Stimulated activated naive CD8-positive, alpha-beta T cell treated with anti-CD3 and anti-CD28 coated beads, Interleukin-15, amount 100 ng/mL, for 72 hours (primary cell): ENCODE measurements at regions not wholly inside any gene's neighbourhood (a gene's known extent, or its start where the extent isn't known, plus 50 kb on each side); places are given as distances from the start of the nearest gene placed in this dataset.
"Not testable (repeated sequence)": the region's sequence is repeated elsewhere in the genome, so short reads cannot be mapped to it uniquely, and the experiment has no call there.

ENCODE experiments used
- ATAC-seq: fragments of 150-1000 bp; cut with Tn5 transposase; 2 replicates; pipeline ENCODE4 v1.10.0; 2021; ENCODE audit warnings: mild to moderate bottlenecking, moderate library complexity
- DNase-seq, 2 donors: peaks; one replicate each; pipeline ENCODE4 v3.0.0; 2021 to 2022
- H3K27ac Mint-ChIP-seq, 2 donors: one replicate each; pipeline ENCODE4 v1.8.0; 2022; ENCODE audit warnings: mild to moderate bottlenecking in 2 of 2, mixed read lengths in 2 of 2, moderate library complexity in 2 of 2
- H3K27me3 Mint-ChIP-seq: one replicate; pipeline ENCODE4 v1.8.0; 2022; ENCODE audit warnings: mixed read lengths
- H3K4me1 Mint-ChIP-seq: one replicate; pipeline ENCODE4 v1.8.0; 2022; ENCODE audit warnings: mild to moderate bottlenecking, mixed read lengths
- H3K4me3 Mint-ChIP-seq, 2 donors: one replicate each; pipeline ENCODE4 v1.8.0; 2022; ENCODE audit warnings: mild to moderate bottlenecking in 2 of 2, mixed read lengths in 2 of 2, moderate library complexity in 1 of 2
- H3K9me3 Mint-ChIP-seq, 2 donors: one replicate each; pipeline ENCODE4 v1.8.0; 2022; ENCODE audit warnings: mixed read lengths in 2 of 2

DNA sequence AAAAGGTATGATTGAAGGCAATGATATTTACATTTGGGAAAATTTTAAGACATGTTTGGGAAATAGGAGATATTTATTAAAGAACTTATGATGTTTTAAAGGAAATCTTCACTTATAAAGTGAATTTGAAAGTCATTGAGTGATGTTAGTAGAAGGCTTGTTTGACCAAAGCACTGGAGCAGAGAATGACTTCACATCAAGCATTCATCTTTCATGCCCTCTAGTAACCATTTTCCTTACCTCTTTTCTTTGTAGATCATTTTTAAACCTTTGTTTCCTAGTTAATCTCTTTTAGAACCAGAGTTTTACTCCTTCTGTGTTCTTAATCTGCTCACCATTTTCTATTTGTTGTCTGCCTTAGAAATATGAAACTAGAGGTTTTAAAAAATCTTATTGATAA is 111.3 kb upstream of the FOXP2 start:
- Mint-ChIP-seq H3K4me3 (no peak overlapping the region), H3K4me1 (no peaks in the 10 kb centered on the region), H3K27ac (no peak overlapping the region), H3K27me3 (no peaks in the 10 kb centered on the region), H3K9me3 (no peaks in the 10 kb centered on the region)
- ATAC-seq, result no peak
- DNase-seq, result no peak

DNA sequence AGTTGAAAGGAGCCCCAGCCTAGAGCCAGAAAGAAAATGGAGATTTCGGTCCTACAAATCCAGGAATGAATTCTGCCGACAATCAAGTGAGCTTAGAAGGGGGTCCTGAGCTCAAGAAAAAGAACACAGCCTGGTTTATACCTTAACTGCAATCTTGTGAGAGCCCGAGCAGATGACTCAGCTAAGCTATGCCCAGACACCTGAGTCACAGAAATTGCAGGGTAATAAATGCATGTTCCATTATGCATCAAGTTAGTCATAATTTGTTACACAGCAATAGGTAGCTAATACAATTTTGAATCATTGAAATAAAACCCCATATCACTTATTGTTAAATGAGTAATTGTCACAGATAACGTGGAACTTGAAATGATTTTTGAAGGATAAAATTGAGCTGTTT is 111.8 kb upstream of the FOXP2 start:
- DNase-seq (no peak), ATAC-seq (no peak)
- Mint-ChIP-seq H3K4me1 (no peaks in the 10 kb centered on the region), H3K4me3 (no peak overlapping the region), H3K9me3 (no peaks in the 10 kb centered on the region), H3K27ac (no peak overlapping the region), H3K27me3 (no peaks in the 10 kb centered on the region)

DNA sequence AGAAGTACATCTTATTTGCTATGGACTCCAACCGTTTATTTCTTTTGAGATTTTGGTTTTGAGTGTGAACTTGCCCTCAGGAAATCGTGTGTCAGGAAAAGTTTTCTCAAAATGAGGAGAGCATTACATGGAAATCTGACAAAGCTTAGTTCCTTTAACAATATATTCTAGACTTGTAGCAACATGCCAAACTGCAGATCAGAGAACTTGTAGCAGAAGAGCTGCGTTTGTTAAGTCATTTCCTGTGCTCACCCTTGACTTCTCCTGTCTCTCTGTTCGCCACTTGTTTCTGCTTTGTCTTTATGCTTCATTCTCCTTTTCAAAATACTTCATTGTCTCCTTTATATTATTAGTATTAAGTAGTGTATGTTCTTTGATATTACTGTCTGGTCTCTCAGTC is 116.6 kb upstream of the FOXP2 start:
- ATAC-seq (no peak), DNase-seq (no peak)
- H3K9me3 Mint-ChIP-seq, result peaks cover 0 to 5% of the 10 kb centered on the region in 2 donors
- H3K27me3 Mint-ChIP-seq, result no peaks in the 10 kb centered on the region
- no peak overlapping the region for H3K27ac Mint-ChIP-seq
- no peak overlapping the region for H3K4me3 Mint-ChIP-seq
- no peaks in the 10 kb centered on the region for H3K4me1 Mint-ChIP-seq

DNA sequence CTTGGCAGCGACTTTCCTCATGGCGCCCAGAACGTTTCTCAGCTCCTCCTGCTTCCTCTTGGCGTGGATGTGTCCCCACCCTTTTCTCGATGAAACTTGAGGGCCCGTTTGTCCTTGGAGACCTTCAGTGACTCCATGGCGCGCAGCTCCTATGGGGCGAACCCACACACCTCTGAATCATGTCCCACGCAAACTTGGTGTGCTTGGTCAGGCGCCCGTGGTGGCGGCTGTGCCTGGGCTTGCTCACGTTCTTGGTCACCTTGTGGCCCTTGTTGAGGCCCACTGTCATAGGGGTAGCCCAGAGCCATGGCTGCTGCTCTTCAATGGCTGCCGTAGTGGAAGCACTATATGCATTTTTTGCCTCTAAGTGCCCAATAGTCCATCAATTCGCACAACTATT is 117.5 kb upstream of the FOXP2 start:
- Mint-ChIP-seq H3K9me3 (peaks cover 0 to 5% of the 10 kb centered on the region in 2 donors), H3K27me3 (no peaks in the 10 kb centered on the region), H3K4me3 (no peak overlapping the region), H3K27ac (no peak overlapping the region), H3K4me1 (no peaks in the 10 kb centered on the region)
- ATAC-seq (no peak), DNase-seq (no peak)

DNA sequence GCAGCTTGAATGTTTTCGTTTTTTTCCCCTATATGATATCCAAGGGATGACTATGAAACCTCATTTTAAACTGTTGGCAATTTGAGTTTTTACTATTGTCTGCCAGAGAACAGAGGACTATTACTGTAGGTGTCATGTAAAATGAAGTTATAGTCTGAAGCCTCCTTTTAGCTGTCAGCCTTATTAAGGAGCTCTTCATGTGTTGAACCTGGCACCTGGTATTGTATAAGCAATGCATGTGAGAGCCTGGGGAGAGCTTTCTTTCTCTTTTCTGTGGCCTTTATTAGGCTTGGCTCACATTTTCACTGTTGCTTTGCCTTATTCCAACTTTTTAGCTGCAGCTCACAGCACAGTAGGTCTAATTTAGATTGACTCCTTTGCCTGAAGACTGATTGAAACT is 119.1 kb upstream of the FOXP2 start:
- DNase-seq (no peak), ATAC-seq (no peak)
- Mint-ChIP-seq H3K4me1 (no peaks in the 10 kb centered on the region), H3K4me3 (no peak overlapping the region), H3K27ac (no peak overlapping the region), H3K9me3 (peaks cover 0 to 5% of the 10 kb centered on the region in 2 donors), H3K27me3 (no peaks in the 10 kb centered on the region)

DNA sequence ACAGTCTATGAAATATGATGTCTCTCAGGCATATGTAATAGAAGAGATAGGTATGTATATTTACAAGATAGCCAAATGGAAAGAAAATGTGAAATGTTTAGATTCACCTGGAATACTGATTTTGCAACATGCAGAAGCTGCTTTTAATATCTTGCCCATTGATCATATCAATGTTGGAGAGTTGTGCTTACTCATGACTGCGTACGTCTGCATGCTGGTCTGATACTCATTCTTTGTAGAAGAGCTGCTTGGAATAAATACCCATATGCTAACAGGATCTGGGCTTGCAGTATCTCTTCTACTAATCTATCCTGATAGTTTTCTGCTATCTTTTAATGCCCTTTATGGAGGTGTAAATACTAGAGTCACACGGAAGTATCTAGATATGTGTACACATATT is 120.6 kb upstream of the FOXP2 start:
- Mint-ChIP-seq H3K9me3 (peaks cover 0 to 5% of the 10 kb centered on the region in 2 donors), H3K4me1 (no peaks in the 10 kb centered on the region), H3K4me3 (no peak overlapping the region), H3K27ac (no peak overlapping the region), H3K27me3 (no peaks in the 10 kb centered on the region)
- no peak for DNase-seq
- no peak for ATAC-seq

DNA sequence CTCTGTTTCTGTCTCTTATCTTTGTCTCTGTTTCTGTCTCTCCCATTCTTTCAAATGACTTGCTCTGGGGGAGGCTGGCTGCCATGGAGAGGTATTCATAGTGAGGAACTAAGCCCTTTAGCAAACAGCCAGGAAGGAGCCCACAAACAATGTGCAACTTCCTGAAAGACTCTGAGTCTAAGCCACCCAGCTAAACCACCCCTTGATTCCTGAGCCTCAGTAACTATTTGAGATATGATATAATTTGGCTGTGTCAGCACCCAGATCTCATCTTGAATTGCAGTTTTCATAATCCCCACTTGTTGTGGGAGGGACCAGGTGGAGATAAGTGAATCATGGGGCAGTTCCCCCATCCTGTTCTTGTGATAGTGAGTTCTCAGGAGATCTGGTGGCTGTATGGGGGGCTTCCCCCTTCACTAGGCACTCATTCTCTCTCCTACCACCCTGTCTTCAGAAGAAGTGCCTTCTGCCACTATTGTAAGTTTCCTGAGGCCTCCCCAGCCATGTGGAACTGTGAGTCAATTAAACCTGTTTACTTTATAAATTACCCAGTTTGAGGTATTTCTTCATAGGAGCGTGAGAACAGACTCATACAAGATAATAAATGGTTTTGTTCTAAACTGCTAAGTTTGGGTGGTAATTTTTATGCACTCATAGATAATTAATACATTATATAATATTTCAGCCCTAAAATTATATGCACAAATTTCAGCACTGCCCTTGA is 121.2 kb upstream of the FOXP2 start:
- Mint-ChIP-seq H3K27ac (no peak overlapping the region), H3K4me1 (no peaks in the 10 kb centered on the region), H3K27me3 (no peaks in the 10 kb centered on the region), H3K9me3 (peaks cover 0 to 5% of the 10 kb centered on the region in 2 donors), H3K4me3 (no peak overlapping the region)
- DNase-seq (no peak), ATAC-seq (no peak)

DNA sequence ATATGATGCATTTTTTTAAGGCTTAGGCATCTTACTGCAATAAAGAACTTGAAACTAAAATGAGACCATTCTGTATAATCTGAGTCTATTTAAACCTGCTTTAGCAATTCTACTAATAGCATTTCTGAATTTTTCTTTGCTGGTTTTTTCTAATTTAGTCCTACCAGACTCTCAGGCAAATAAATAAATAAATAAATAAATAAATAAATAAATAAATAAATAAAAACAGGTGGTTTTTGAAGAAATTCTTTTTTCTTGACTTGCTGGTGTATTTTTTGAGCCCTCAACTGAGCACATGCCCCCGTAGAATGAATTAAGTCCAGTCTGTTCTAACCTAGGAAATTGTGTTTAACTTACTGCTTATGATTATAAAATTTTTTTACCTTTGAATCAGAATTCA is 134.7 kb upstream of the FOXP2 start:
- peaks cover 0 to 7% of the 10 kb centered on the region in 2 donors for H3K9me3 Mint-ChIP-seq
- ATAC-seq (no peak), DNase-seq (no peak)
- no peaks in the 10 kb centered on the region for H3K27me3 Mint-ChIP-seq
- no peaks in the 10 kb centered on the region for H3K4me1 Mint-ChIP-seq
- no peak overlapping the region for H3K27ac Mint-ChIP-seq
- no peak overlapping the region for H3K4me3 Mint-ChIP-seq

DNA sequence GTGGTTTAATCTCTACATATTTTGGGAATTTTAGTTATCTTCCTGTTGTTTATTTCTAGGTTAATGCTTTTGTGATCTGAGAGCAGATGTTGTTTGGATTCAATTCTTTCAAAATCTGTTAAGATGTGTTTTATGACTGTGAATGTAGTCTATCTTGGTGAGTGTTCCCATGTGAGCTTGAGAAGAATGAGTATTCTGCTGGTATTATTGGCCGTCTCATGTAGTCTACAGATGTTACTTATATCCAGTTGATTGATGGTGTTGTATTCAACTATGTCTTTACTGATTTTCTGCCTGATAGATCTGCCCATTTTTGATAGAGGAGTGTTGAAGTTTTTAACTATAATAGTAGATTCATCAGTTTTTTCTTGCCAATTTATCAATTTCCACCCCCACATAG is 141.4 kb upstream of the FOXP2 start:
- Mint-ChIP-seq H3K4me1 (no peaks in the 10 kb centered on the region), H3K9me3 (peaks cover 0 to 7% of the 10 kb centered on the region in 2 donors), H3K27ac (no peak overlapping the region), H3K4me3 (no peak overlapping the region), H3K27me3 (no peaks in the 10 kb centered on the region)
- DNase-seq, result no peak
- no peak for ATAC-seq

DNA sequence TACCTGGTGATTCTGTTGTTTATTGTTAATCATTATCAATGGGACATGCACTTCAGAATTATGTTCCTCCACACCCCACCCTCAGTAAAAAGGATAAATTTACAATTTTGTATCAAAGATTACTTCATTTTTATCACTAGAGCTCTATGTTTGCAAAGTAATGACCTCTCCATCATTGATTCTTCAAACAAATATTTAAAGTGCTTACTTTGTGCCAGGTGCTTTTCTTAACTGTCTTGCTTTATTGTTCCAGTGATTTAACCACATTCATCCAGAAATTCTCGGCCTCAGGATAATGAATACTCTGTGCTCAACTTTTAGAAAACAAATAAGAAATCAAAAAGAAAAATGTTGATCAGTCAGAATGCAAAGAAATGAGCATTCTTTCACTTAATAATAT is 144.9 kb upstream of the FOXP2 start:
- H3K27me3 Mint-ChIP-seq, result no peaks in the 10 kb centered on the region
- no peak for ATAC-seq

DNA sequence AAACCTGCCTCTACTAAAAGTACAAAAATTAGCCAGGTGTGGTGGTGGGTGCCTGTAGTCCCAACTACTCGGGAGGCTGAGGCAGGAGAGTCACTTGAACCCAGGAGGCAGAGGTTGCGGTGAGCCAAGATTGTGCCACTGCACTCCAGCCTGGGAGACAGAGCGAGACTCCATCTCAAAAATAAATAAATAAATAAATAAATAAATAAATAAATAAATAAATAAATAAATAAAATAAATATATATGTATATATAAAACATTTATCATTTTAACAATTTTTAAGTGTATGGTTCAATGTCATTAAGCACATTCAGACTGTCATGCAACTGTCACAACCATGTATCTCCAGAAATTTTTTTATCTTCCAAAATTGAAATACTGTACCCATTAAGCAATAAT is 147.1 kb upstream of the FOXP2 start:
- not testable (repeated sequence) for H3K4me3 Mint-ChIP-seq, H3K9me3 Mint-ChIP-seq, H3K27me3 Mint-ChIP-seq, H3K4me1 Mint-ChIP-seq, ATAC-seq, H3K27ac Mint-ChIP-seq, DNase-seq

More for the DNA sequence above, 144.9 kb upstream of the FOXP2 start:
- H3K4me1 Mint-ChIP-seq, result no peaks in the 10 kb centered on the region
- no peak for DNase-seq
- peaks cover 0 to 7% of the 10 kb centered on the region in 2 donors for H3K9me3 Mint-ChIP-seq
- no peak overlapping the region for H3K27ac Mint-ChIP-seq
- no peak overlapping the region for H3K4me3 Mint-ChIP-seq

DNA sequence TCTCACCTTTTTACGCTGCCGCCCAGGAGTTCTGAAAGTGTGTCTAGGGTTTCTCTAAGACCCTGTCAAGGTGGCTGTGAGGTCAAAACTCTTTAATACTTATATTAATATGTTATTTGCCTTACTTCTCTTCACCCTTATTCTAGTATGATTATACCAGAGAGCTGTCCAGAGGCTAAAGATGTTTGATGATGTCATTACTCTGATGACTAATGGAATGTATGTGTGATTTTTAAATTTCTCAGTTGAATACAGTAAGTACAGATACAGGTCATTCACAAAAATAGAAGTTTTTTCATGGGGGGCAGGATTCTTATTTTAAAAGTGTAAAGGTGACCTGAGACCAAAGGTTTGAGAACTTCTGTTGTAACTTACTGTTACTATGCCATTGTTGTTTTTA is 150.6 kb upstream of the FOXP2 start:
- no peak for DNase-seq
- no peaks in the 10 kb centered on the region for H3K27me3 Mint-ChIP-seq
- no peak for ATAC-seq
- H3K27ac Mint-ChIP-seq, result no peak overlapping the region
- no peak overlapping the region for H3K4me3 Mint-ChIP-seq
- peaks cover 4 to 7% of the 10 kb centered on the region in 2 donors for H3K9me3 Mint-ChIP-seq
- H3K4me1 Mint-ChIP-seq, result no peaks in the 10 kb centered on the region

DNA sequence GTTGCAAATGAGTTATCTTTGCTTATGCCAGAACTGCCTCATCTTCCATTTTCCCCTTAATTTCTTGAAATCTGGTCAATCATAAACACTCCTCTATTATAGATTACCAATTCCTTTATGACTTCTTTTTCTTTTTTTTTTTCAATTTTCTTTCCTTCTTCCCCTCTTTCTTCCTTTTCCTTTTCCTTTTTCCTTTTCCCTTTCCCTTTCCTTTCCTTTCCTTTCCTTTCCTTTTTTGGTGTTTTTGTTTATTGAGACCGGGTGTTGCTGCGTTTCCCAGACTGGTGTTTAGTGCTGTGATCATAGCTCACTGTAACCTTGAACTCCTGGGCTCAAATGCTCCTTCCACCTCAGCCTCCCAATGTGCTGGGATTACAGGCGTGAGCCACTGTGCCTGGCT is 151.4 kb upstream of the FOXP2 start:
- ATAC-seq, result no peak
- no peak overlapping the region for H3K27ac Mint-ChIP-seq
- H3K4me1 Mint-ChIP-seq, result no peaks in the 10 kb centered on the region
- H3K9me3 Mint-ChIP-seq, result peaks cover 4 to 7% of the 10 kb centered on the region in 2 donors
- H3K27me3 Mint-ChIP-seq, result no peaks in the 10 kb centered on the region
- DNase-seq, result no peak
- no peak overlapping the region for H3K4me3 Mint-ChIP-seq

DNA sequence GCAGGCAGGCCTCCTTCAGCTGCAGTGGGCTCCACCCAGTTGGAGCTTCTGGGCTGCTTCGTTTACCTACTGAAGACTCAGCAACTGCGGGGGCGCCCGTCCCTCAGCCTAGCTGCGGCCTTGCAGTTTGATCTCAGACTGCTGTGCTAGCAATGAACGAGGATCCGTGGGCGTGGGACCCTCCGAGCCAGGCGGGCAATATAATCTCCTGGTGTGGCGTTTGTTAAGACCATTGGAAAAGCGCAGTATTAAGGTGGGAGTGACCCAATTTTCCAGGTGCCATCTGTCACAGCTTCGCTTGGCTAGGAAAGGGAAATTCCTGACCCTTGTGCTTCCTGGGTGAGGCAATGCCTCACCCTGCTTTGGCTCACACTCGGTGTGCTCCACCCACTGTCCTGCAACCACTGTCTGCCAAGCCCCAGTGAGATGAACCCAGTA is 159.2 kb upstream of the FOXP2 start:
- no peak for ATAC-seq
- DNase-seq, result no peak
- no peak overlapping the region for H3K27ac Mint-ChIP-seq
- H3K9me3 Mint-ChIP-seq, result peaks cover 19 to 21% of the 10 kb centered on the region in 2 donors
- H3K4me3 Mint-ChIP-seq, result no peak overlapping the region
- no peaks in the 10 kb centered on the region for H3K27me3 Mint-ChIP-seq
- no peaks in the 10 kb centered on the region for H3K4me1 Mint-ChIP-seq

DNA sequence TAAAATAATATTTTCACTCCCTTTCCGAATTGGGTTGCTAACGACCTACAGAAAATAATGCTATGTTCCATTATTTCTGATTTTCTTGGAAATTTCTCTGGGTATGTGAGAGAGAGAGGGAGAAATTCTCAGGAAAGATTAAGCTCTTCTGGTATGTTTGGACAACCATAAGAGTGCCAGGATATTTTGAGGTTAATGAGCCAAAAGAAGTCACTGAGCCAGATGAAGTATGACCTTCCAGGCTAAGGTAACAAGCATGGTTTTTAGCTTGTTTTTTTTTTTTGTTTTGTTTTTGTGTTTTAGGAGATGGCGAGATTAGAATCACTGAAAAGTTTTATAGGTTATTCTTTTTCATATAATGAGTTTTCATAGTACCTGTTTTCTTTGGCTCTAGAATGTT is 171.0 kb upstream of the FOXP2 start:
- DNase-seq, result no peak
- Mint-ChIP-seq H3K27ac (no peak overlapping the region), H3K4me3 (no peak overlapping the region), H3K9me3 (no peaks in the 10 kb centered on the region), H3K4me1 (no peaks in the 10 kb centered on the region), H3K27me3 (no peaks in the 10 kb centered on the region)
- ATAC-seq, result no peak

DNA sequence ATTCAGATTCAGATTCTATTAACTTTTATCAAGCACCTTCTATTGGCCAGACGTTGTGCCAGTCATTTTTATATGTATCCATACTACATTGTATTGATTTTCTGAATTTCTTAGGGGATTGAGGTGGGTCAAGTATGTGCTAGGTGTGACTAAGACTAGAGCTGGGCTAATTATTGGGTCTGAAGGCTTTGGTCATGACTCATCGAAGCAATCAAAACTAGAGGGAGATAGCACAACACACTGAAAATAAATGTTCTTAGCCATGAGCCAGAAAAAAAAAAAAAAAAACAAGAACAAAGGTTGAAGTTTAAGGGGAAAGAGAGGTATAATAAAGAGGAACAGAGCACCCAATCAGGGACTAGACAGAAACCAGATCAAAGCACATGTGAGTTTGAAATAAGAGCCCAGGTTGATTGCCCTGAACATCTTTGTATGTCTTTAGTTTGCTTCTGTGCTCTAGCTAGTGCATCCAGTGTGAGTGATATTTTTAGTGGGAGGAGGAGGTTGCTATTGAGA is 171.6 kb upstream of the FOXP2 start:
- Mint-ChIP-seq H3K4me1 (no peaks in the 10 kb centered on the region), H3K4me3 (no peak overlapping the region), H3K27ac (no peak overlapping the region), H3K27me3 (no peaks in the 10 kb centered on the region), H3K9me3 (no peaks in the 10 kb centered on the region)
- DNase-seq (no peak), ATAC-seq (no peak)

DNA sequence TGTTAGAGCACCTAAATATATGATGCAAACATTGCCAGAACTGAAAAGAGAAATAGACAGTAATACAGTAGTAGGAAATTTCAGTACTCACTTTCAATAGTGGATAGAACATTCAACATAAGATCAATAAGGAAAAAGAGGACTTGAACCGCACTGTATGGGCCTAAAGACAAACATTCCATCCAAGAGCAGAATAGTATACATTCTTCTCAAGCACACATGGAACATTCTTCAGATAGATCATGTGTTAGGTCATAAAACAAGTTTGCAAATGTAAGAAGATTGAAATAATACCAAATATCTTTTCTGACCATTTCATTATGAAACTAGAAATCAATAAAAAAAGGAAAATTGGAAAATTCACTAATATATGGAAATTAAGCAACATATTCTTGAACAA is 185.4 kb upstream of the FOXP2 start:
- no peaks in the 10 kb centered on the region for H3K4me1 Mint-ChIP-seq
- ATAC-seq, result no peak
- no peak for DNase-seq
- H3K27me3 Mint-ChIP-seq, result no peaks in the 10 kb centered on the region
- no peak overlapping the region for H3K4me3 Mint-ChIP-seq
- H3K27ac Mint-ChIP-seq, result no peak overlapping the region
- no peaks in the 10 kb centered on the region for H3K9me3 Mint-ChIP-seq
